ENCODE measurements at regions not wholly inside any gene's neighbourhood (a gene's known extent, or its start where the extent isn't known, plus 50 kb on each side); places are given as distances from the start of the nearest gene placed in this dataset.

- no peak for DNase-seq (ENCODE audit: low spot score)
These were observed 154.6 kb downstream of the HIPK3 start for GRCh38 chr11:33411751-33412150.

GRCh38 chr11:33410086-33410765, 153.0 kb downstream of the HIPK3 start:
- no peak for DNase-seq (ENCODE audit: low spot score)

Measured in germinal center (tissue), 1 donor.